ENCODE measurements at regions not wholly inside any gene's neighbourhood (a gene's known extent, or its start where the extent isn't known, plus 50 kb on each side); places are given as distances from the start of the nearest gene placed in this dataset.
A peak's percentile ranks its signal among the peaks of the same experiment; 100 is the strongest.

DNA sequence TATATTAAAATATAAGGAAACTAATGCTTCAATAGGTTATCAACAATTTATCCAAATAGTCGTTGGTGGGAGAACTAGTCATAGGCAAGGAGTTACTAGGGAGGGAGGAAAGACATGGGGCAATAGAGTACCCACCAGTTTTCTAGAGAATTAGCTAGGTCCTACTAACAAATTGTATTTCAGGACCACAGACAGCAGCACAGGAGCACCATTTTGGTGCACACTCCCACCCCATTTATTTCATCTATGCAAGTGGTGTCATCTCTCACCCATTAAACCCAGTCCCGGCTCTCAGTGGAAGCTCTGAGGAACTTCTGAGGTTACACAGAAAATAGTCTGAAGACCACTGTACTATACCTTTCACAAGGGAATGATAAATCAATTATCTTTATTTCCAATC is 89.0 kb upstream of the BCAR3 start:
- TF ChIP-seq, protein P1, sequence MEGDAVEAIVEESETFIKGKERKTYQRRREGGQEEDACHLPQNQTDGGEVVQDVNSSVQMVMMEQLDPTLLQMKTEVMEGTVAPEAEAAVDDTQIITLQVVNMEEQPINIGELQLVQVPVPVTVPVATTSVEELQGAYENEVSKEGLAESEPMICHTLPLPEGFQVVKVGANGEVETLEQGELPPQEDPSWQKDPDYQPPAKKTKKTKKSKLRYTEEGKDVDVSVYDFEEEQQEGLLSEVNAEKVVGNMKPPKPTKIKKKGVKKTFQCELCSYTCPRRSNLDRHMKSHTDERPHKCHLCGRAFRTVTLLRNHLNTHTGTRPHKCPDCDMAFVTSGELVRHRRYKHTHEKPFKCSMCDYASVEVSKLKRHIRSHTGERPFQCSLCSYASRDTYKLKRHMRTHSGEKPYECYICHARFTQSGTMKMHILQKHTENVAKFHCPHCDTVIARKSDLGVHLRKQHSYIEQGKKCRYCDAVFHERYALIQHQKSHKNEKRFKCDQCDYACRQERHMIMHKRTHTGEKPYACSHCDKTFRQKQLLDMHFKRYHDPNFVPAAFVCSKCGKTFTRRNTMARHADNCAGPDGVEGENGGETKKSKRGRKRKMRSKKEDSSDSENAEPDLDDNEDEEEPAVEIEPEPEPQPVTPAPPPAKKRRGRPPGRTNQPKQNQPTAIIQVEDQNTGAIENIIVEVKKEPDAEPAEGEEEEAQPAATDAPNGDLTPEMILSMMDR (IDR thresholded peaks at IDR 0.05) = no peak
- TF ChIP-seq POLR2A (IDR thresholded peaks at IDR 0.05) = no peak
- Histone ChIP-seq H3K4me3 (no peak overlapping the region), H3K27ac (no peak overlapping the region), H3K9me3 (no peaks in the 10 kb centered on the region), H3K36me3 (no peaks in the 10 kb centered on the region), H3K27me3 (no peaks in the 10 kb centered on the region), H3K4me1 (peaks cover 0 to 19% (median 13%) of the 10 kb centered on the region in 12 donors)
- intact Hi-C loops (cut with DNase I) = no loop called here
- WGBS, 4 donors = 85 to 89% (median 87%) methylated on average over 2 of the region's 2 CpGs
- DNase-seq (no peak), ATAC-seq (no peak)

DNA sequence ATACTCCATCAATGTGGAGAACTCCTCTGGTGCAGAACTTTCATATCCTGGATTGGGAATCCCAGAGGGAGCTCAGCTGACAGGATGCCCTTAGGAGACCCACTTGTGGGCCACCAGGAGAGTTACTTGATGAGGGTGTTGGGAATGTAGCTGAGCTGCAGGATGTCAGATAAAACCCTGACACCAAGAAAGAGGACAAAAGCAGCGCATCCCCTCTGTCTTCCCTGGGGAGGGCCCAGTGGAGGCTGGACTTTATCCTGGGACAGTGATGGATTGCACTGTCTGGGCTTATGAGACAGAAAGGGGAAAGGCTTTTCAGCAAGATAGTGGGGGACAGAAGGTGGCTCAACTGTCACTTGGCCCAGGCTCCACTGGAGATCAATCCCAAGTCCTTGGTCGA is 88.1 kb upstream of the BCAR3 start:
- TF ChIP-seq POLR2A (IDR thresholded peaks at IDR 0.05) = no peak
- TF ChIP-seq, protein P1 (IDR thresholded peaks at IDR 0.05) = no peak

DNA sequence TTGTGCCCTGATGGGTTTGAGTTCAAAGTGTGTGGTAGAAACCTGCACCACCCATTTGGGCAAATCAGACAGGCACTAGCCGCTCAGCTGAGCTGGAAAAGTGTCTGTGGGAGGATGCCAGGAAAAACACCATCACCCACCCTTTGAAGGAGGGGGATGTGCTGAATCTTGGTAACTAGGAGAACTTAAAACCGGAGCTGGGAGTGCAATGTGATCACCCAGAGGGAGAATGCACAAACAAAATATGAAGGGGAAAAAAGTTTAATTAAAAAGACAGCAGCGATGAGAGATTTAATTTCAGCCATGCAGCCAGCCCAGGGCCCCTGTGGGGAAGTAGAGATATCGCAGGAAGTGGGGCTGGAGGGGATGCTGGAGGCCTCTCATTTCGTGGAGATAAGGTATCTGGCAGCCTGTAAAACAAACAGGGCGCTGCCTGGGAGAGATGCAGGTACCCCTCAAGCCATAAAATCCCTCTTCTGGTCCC is 86.8 kb upstream of the BCAR3 start:
- Histone ChIP-seq H3K4me3 (peak overlapping the region in 1 of 12 donors; percentile 10), H3K4me1 (peaks cover 0 to 19% (median 13%) of the 10 kb centered on the region in 12 donors), H3K27me3 (no peaks in the 10 kb centered on the region), H3K36me3 (no peaks in the 10 kb centered on the region), H3K9me3 (no peaks in the 10 kb centered on the region), H3K27ac (peak overlapping the region in 2 of 12 donors; percentile 30 to 53)
- TF ChIP-seq POLR2A (IDR thresholded peaks at IDR 0.05) = no peak
- TF ChIP-seq, protein P1 (IDR thresholded peaks at IDR 0.05) = no peak
- peak in 1 of 4 donors; percentile 30 for ATAC-seq
- intact Hi-C loops (cut with DNase I) = loop anchor here in 1 of 10 donors (5.0 kb wide), 1 partner anchor 34 kb away; no protein-coding TSS in a partner anchor
- no peak for DNase-seq
- 29 to 50% (median 45%) methylated on average over 6 of the region's 6 CpGs for WGBS, 4 donors

More for the DNA sequence above, 88.1 kb upstream of the BCAR3 start:
- Histone ChIP-seq H3K9me3 (no peaks in the 10 kb centered on the region), H3K27me3 (no peaks in the 10 kb centered on the region), H3K27ac (no peak overlapping the region), H3K36me3 (no peaks in the 10 kb centered on the region), H3K4me1 (peaks cover 0 to 19% (median 13%) of the 10 kb centered on the region in 12 donors), H3K4me3 (no peak overlapping the region)
- intact Hi-C loops (cut with DNase I) = loop anchor here in 1 of 10 donors (5.0 kb wide), 1 partner anchor 33 kb away; no protein-coding TSS in a partner anchor
- peak in 1 of 4 donors; percentile 14 for ATAC-seq
- no peak for DNase-seq
- 53 to 85% (median 65%) methylated on average over 2 of the region's 2 CpGs for WGBS, 4 donors

DNA sequence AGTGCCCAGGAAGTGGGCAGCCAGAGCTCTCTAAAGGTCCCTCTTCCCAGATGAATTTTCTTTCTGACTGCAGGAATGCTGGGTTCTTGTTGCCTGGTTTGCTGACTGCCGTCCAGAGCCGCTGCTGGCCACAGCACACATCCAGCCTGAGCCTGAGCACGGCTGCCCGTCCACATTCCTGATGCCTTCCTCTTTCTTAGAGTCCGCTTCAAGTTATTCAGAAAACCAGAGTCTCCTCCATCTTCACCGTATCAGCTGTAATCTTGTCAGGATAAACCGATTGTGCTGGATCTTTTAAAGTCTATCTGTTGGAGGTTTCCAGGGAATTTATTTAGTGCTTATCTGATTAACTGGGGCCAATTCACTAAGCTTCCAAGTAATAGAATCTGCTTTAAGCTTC is 84.8 kb upstream of the BCAR3 start:
- TF ChIP-seq, protein P1 (IDR thresholded peaks at IDR 0.05) = no peak
- H3K36me3 ChIP-seq = no peaks in the 10 kb centered on the region
- H3K27me3 ChIP-seq = no peaks in the 10 kb centered on the region
- intact Hi-C loops (cut with DNase I) = loop anchor here in 1 of 10 donors (5.0 kb wide), 1 partner anchor 36 kb away; no protein-coding TSS in a partner anchor
- WGBS, 4 donors = 87 to 97% (median 92%) methylated on average over 7 of the region's 7 CpGs
- DNase-seq (no peak), ATAC-seq (no peak)
- H3K9me3 ChIP-seq = no peaks in the 10 kb centered on the region
- peaks cover 0 to 19% (median 11%) of the 10 kb centered on the region in 12 donors for H3K4me1 ChIP-seq
- no peak overlapping the region for H3K27ac ChIP-seq
- no peak overlapping the region for H3K4me3 ChIP-seq

Measured in heart left ventricle (tissue), 16 donors.